ENCODE measurements at regions not wholly inside any gene's neighbourhood (a gene's known extent, or its start where the extent isn't known, plus 50 kb on each side); places are given as distances from the start of the nearest gene placed in this dataset.

GRCh38 chrX:114162068-114162735 lies 421.7 kb upstream of the HTR2C start:
- no peak overlapping the region for H3K4ac ChIP-seq (replicated peaks; ENCODE audit: insufficient read length, low read depth, low read length)
- H3K27ac ChIP-seq (ENCODE audit: low read depth, low read length), result no peak overlapping the region
- no peak overlapping the region for H2BK20ac ChIP-seq (ENCODE audit: low read length)
- no peaks in the 10 kb centered on the region for H3K4me1 ChIP-seq (replicated peaks in 1 of 4; ENCODE audit: control insufficient read depth in 3 of 4, insufficient read depth in 4 of 4, low read length in 3 of 4)
- H3K79me2 ChIP-seq (ENCODE audit: control insufficient read depth in 1 of 2, insufficient read depth in 2 of 2, low read length in 2 of 2), result no peaks in the 10 kb centered on the region
- no peaks in the 10 kb centered on the region for H3K23me2 ChIP-seq (ENCODE audit: low read depth, low read length)
- no peak overlapping the region for H3K18ac ChIP-seq (ENCODE audit: extremely low read depth, low read length)
- no peak overlapping the region for H3K23ac ChIP-seq (ENCODE audit: insufficient read length)
- DNase-seq (ENCODE audit: low read depth in 1 of 2, low spot score in 2 of 2) (peak; percentile 21 to 69), FAIRE-seq (peak; percentile 52)
- H2BK12ac ChIP-seq (ENCODE audit: low read depth, low read length), result no peak overlapping the region
- no peak overlapping the region for H2BK15ac ChIP-seq (ENCODE audit: low read length)
- no peaks in the 10 kb centered on the region for H4K20me1 ChIP-seq (replicated peaks in 1 of 2; ENCODE audit: control insufficient read depth in 1 of 2, insufficient read depth in 2 of 2, low read length in 2 of 2)
- H3K4me3 ChIP-seq (ENCODE audit: extremely low read depth in 1 of 4, insufficient read depth in 2 of 4, low read depth in 3 of 4, low read length in 4 of 4), result no peak overlapping the region
- H3K4me2 ChIP-seq (ENCODE audit: insufficient read depth in 1 of 2, low read depth in 2 of 2, low read length in 2 of 2), result no peak overlapping the region
- no peaks in the 10 kb centered on the region for H3K36me3 ChIP-seq (ENCODE audit: control insufficient read depth in 2 of 4, insufficient read depth in 4 of 4, low read length in 3 of 4)
- POLR2A ChIA-PET (ENCODE audit: partially characterized antibody), result interaction anchor here (0.8 kb wide), 1 partner anchor 22 kb away, joined by 3 read pairs; no protein-coding TSS in a partner anchor
- no peaks in the 10 kb centered on the region for H3K27me3 ChIP-seq (replicated peaks in 1 of 4; ENCODE audit: control insufficient read depth in 3 of 4, extremely low read depth in 1 of 4, insufficient read depth in 3 of 4, low read length in 3 of 4)
- H3K56ac ChIP-seq (replicated peaks; ENCODE audit: insufficient read length, low read depth, low read length), result no peak overlapping the region
- H3K9ac ChIP-seq (replicated peaks in 1 of 4; ENCODE audit: extremely low read depth in 1 of 4, low read depth in 3 of 4, low read length in 3 of 4), result no peak overlapping the region
- WGBS, 2 experiments (ENCODE audit: extremely low coverage in 1 of 2, insufficient coverage in 1 of 2, insufficient read length in 1 of 2, insufficient replicate concordance in 2 of 2, low coverage in 1 of 2, low lambda C conversion rate in 2 of 2, missing lambda C conversion rate in 1 of 2), result 60% methylated on average over 7 of the region's 9 CpGs; no CpG with 5 or more reads in 1 of the 2 experiments
- no peak overlapping the region for H2BK120ac ChIP-seq (replicated peaks; ENCODE audit: low read depth, low read length)
- no peaks in the 10 kb centered on the region; a peak in 1 of 4 replicates for H3K9me3 ChIP-seq (ENCODE audit: insufficient read depth in 2 of 2, low read depth in 1 of 2, low read length in 1 of 2)
- CTCF ChIA-PET (ENCODE audit: partially characterized antibody), result interaction anchor here (0.6 to 1.1 kb wide), 4 partner anchors 13 to 390 kb away, joined by 3 to 4 read pairs (median 3); no protein-coding TSS in a partner anchor
- no peak overlapping the region for H4K8ac ChIP-seq (ENCODE audit: extremely low read depth, insufficient read depth, low read length)
- no peak overlapping the region for H2AFZ ChIP-seq (ENCODE audit: low read length)
- no peak overlapping the region for H2BK5ac ChIP-seq (ENCODE audit: low read depth, low read length)
- no peak overlapping the region for H4K91ac ChIP-seq (replicated peaks; ENCODE audit: insufficient read length, low read length)
- no peak overlapping the region for H4K5ac ChIP-seq (ENCODE audit: insufficient read length, low read depth, low read length)
- H2AK5ac ChIP-seq (ENCODE audit: low read depth, low read length), result no peak overlapping the region
- no peak overlapping the region for H3K14ac ChIP-seq (ENCODE audit: insufficient read length)
- no peaks in the 10 kb centered on the region for H3K79me1 ChIP-seq (ENCODE audit: low read depth, low read length)
- TF ChIP-seq MAFK (IDR thresholded peaks at IDR 0.05; ENCODE audit: low read depth, low read length) (no peak), RAD21 (IDR thresholded peaks at IDR 0.05 in 1 of 2, conservative IDR thresholded peaks at IDR 0.05 in 1 of 2; ENCODE audit: low read depth in 2 of 2, low read length in 2 of 2) (peak; percentile 42 to 60), PHF8 (conservative IDR thresholded peaks at IDR 0.05; ENCODE audit: low read depth, low read length) (no peak), EZH2 (IDR thresholded peaks at IDR 0.05; ENCODE audit: low read depth, low read length, severe bottlenecking) (no peak), BRCA1 (IDR thresholded peaks at IDR 0.05; ENCODE audit: low read depth, low read length) (no peak), MAX (IDR thresholded peaks at IDR 0.05) (peak; percentile 50), TEAD4 (IDR thresholded peaks at IDR 0.05; ENCODE audit: low read depth, low read length) (no peak), CTCF (IDR thresholded peaks at IDR 0.05; ENCODE audit: control extremely low read depth in 1 of 3, insufficient read depth in 1 of 3, low read depth in 1 of 3, low read length in 3 of 3) (peak; percentile 55 to 75 (median 68)), RFX5 (IDR thresholded peaks at IDR 0.05; ENCODE audit: borderline replicate concordance, low read depth, low read length) (no peak), SRF (IDR thresholded peaks at IDR 0.05; ENCODE audit: low read depth, low read length) (no peak)
